Erythroblast (primary cell): ENCODE measurements at regions not wholly inside any gene's neighbourhood (a gene's known extent, or its start where the extent isn't known, plus 50 kb on each side); places are given as distances from the start of the nearest gene placed in this dataset.

Source experiments
- GATA1 ChIP-seq: IDR thresholded peaks from 2 replicates; pipeline ENCODE4 v1.6.1; 2011; ENCODE audit warnings: low read depth, mild to moderate bottlenecking, control low read depth, low read length, moderate library complexity
- POLR2A ChIP-seq: IDR thresholded peaks from 2 replicates; pipeline ENCODE4 v1.6.1; 2011; ENCODE audit warnings: mild to moderate bottlenecking, low read length

DNA sequence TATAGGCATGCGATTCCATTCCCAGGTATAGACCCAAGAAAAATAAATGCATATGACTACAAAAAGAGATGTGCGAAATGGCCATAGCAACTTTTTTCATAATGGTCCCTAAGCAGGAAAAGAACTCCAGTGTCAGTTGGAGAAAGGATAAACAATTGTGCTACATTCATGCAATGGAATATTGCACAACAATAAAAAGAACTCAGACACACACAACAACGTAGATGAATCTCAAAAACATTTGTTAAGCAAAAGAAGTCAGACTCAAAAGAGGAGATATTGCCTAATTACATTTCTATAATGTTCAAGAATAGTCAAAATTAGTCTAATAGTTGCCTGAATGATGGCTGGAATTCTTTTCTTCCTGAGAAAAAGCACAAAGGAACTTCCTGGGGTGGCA lies 141.1 kb upstream of the GLI3 start:
- TF ChIP-seq POLR2A, result no peak
- TF ChIP-seq GATA1, result no peak
